Esophagus muscularis mucosa (tissue), 4 donors: ENCODE measurements at regions not wholly inside any gene's neighbourhood (a gene's known extent, or its start where the extent isn't known, plus 50 kb on each side); places are given as distances from the start of the nearest gene placed in this dataset.

Source experiments
- DNase-seq: peaks from one replicate; pipeline ENCODE4 v3.0.0-alpha.2; 2017; ENCODE audit errors: extremely low spot score
- H3K27ac ChIP-seq, 4 donors: fragments of 200-600 bp; sonication (generic); replicated peaks in 1 of 4; 1 replicate in 3 of 4; 2 replicates in 1 of 4; pipeline ENCODE4 v1.5.1; 2016 to 2019; ENCODE audit warnings: mild to moderate bottlenecking in 1 of 4
- H3K27me3 ChIP-seq, 4 donors: fragments of 200-600 bp; sonication (generic); one replicate each; pipeline versions ENCODE4 v1.5.1 to v1.6.0; 2016 to 2019
- H3K36me3 ChIP-seq, 4 donors: fragments of 200-600 bp; sonication (generic); one replicate each; pipeline ENCODE4 v1.5.1; 2016 to 2019
- H3K4me1 ChIP-seq, 4 donors: fragments of 200-600 bp; sonication (generic); one replicate each; pipeline ENCODE4 v1.5.1; 2016 to 2019
- H3K4me3 ChIP-seq, 4 donors: fragments of 200-600 bp; sonication (generic); 1 replicate in 2 of 4; 2 replicates in 2 of 4; pipeline ENCODE4 v1.5.1; 2016 to 2019; ENCODE audit warnings: mild to moderate bottlenecking in 4 of 4, moderate library complexity in 1 of 4
- H3K9me3 ChIP-seq, 4 donors: fragments of 200-600 bp; sonication (generic); 1 replicate in 3 of 4; 2 replicates in 1 of 4; pipeline ENCODE4 v1.5.1; 2016 to 2019
- EP300 ChIP-seq: sonication (generic); formaldehyde crosslinking; IDR thresholded peaks from one replicate; pipeline ENCODE4 v1.6.1; 2017; ENCODE audit warnings: antibody characterized with exemption
- POLR2A ChIP-seq: fragments of 450-650 bp; IDR thresholded peaks from one replicate; pipeline ENCODE4 v1.6.1; 2017; ENCODE audit warnings: antibody characterized with exemption, moderate library complexity, mild to moderate bottlenecking, low read depth
- POLR2AphosphoS5 ChIP-seq, 2 donors: sonication (generic); formaldehyde crosslinking; IDR thresholded peaks; one replicate each; pipeline ENCODE4 v1.6.1; 2017; ENCODE audit warnings: antibody characterized with exemption in 2 of 2
- WGBS: methylation state at CpG from one replicate; pipeline ENCODE4 v1.1.5; 2018; 5-methylcytosine and 5-hydroxymethylcytosine counted together
- intact Hi-C: fragments of 100-400 bp; cut with DNase I; formaldehyde crosslinking; loops from one replicate; pipeline ENCODE4 v1.15.1; 2023
- TF ChIP-seq, protein P1 (sequence below), 3 experiments: fragments of 200-600 bp in 2 of 3; fragments of 450-650 bp in 1 of 3; sonication (generic) in 2 of 3; IDR thresholded peaks; one replicate each; pipeline ENCODE4 v1.5.1; 2017 to 2019; ENCODE audit warnings: antibody characterized with exemption in 3 of 3, mild to moderate bottlenecking in 2 of 3, moderate library complexity in 1 of 3

DNA sequence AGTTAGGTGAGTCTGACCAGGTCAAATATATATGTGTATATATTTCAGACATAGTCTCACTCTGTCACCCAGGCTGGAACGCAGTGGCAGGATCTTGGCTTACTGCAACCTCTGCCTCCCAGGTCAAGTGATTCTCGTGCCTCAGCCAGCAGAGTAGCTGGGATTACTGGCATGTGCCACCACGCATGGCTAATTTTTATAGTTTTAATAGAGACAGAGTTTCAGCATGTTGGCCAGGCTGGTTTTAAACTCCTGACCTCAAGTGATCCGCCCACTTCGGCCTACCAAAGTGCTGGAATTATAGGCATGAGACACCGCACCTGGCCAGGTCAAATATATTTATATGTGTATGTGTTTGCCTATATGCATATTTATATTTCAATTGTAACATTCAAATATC is 581.5 kb upstream of the B3GALT2 start:
- Histone ChIP-seq H3K4me1 (peaks cover 0 to 8% (median 1%) of the 10 kb centered on the region in 4 donors), H3K4me3 (no peak overlapping the region), H3K9me3 (no peaks in the 10 kb centered on the region), H3K27me3 (no peaks in the 10 kb centered on the region), H3K27ac (no peak overlapping the region), H3K36me3 (no peaks in the 10 kb centered on the region)
- DNase-seq = no peak
- intact Hi-C loops = no loop called here
- 97% methylated on average over 6 of the region's 6 CpGs for WGBS
- TF ChIP-seq EP300 = no peak
- TF ChIP-seq POLR2AphosphoS5 (IDR thresholded peaks at IDR 0.05) = no peak
- TF ChIP-seq POLR2A = no peak
- TF ChIP-seq, protein P1, sequence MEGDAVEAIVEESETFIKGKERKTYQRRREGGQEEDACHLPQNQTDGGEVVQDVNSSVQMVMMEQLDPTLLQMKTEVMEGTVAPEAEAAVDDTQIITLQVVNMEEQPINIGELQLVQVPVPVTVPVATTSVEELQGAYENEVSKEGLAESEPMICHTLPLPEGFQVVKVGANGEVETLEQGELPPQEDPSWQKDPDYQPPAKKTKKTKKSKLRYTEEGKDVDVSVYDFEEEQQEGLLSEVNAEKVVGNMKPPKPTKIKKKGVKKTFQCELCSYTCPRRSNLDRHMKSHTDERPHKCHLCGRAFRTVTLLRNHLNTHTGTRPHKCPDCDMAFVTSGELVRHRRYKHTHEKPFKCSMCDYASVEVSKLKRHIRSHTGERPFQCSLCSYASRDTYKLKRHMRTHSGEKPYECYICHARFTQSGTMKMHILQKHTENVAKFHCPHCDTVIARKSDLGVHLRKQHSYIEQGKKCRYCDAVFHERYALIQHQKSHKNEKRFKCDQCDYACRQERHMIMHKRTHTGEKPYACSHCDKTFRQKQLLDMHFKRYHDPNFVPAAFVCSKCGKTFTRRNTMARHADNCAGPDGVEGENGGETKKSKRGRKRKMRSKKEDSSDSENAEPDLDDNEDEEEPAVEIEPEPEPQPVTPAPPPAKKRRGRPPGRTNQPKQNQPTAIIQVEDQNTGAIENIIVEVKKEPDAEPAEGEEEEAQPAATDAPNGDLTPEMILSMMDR (IDR thresholded peaks at IDR 0.05) = no peak

DNA sequence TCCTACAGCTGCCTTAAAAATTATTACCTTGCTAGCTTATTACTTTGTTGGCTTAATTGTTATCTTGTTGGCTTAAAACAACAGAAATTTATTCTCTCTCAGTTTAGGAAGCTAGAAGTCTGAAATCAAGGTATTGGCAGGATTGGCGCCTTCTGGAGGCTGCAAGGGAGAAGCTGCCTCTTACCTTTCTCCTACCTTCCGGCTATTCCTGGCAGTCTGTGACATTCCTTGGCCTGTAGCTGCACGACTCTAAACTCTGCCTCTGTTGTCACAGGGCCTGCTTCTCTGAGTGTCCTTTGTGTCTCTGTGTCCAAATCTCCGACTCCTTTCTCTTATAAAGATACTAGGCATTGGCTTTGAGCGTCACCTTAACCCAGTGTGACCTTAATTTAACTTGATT is 579.9 kb upstream of the B3GALT2 start:
- Histone ChIP-seq H3K27me3 (no peaks in the 10 kb centered on the region), H3K36me3 (no peaks in the 10 kb centered on the region), H3K27ac (no peak overlapping the region), H3K9me3 (no peaks in the 10 kb centered on the region), H3K4me1 (peaks cover 0 to 10% (median 4%) of the 10 kb centered on the region in 4 donors), H3K4me3 (no peak overlapping the region)
- TF ChIP-seq EP300 (no peak), POLR2A (no peak), POLR2AphosphoS5 (IDR thresholded peaks at IDR 0.05) (no peak)
- TF ChIP-seq, protein P1 (IDR thresholded peaks at IDR 0.05) = no peak
- no peak for DNase-seq
- WGBS = 87% methylated on average over 5 of the region's 5 CpGs
- intact Hi-C loops = no loop called here

DNA sequence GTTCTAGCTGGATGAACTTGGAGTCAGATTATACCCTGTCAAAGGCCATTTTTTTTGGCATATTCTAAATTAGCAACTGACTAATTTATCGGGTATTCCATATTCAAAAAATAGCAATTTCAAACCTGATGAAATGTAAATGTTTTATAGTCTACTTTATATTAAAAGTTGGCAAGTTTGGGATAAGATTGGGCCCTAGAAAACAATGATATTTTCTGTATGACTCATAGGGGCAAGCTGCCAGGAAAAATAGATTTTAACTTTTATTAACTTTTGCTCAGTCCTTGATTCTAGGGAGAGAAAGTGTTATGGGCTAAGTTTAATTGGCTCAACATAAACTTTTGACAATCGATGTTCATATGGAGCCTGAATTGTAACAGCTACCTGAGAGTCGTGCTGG is 576.9 kb upstream of the B3GALT2 start:
- Histone ChIP-seq H3K27me3 (no peaks in the 10 kb centered on the region), H3K9me3 (no peaks in the 10 kb centered on the region), H3K36me3 (no peaks in the 10 kb centered on the region), H3K4me1 (peaks cover 0 to 10% (median 4%) of the 10 kb centered on the region in 4 donors), H3K27ac (no peak overlapping the region), H3K4me3 (no peak overlapping the region)
- no peak for DNase-seq
- WGBS = 62% methylated on average over 3 of the region's 3 CpGs
- intact Hi-C loops = no loop called here
- TF ChIP-seq EP300 (no peak), POLR2AphosphoS5 (IDR thresholded peaks at IDR 0.05) (no peak)
- TF ChIP-seq, protein P1 (IDR thresholded peaks at IDR 0.05) = no peak

DNA sequence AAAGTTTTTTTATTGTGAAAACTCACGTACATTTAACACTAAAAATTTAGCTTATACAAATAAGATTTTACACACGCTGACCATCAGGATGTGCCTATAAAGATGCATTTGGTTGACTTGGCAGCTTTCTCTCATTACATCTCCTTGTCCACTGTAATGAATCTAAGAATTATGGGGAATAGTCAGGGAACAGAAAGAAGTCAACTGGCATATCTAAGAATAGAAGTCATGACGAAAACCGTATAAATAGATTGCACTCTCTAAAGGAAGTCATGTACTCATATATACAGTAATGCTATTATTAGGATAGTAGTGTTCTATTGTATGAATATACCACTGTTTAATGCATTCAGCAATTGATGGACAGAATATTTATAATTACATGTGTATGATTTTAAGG is 575.8 kb upstream of the B3GALT2 start:
- TF ChIP-seq EP300 (no peak), POLR2AphosphoS5 (IDR thresholded peaks at IDR 0.05) (no peak), POLR2A (no peak)
- TF ChIP-seq, protein P1 (IDR thresholded peaks at IDR 0.05) = no peak
- no peak overlapping the region for H3K4me3 ChIP-seq
- H3K4me1 ChIP-seq = peaks cover 0 to 10% (median 4%) of the 10 kb centered on the region in 4 donors
- H3K27ac ChIP-seq = no peak overlapping the region
- H3K27me3 ChIP-seq = no peaks in the 10 kb centered on the region
- intact Hi-C loops = no loop called here
- H3K36me3 ChIP-seq = no peaks in the 10 kb centered on the region
- 60% methylated on average over 4 of the region's 4 CpGs for WGBS
- DNase-seq = no peak
- no peaks in the 10 kb centered on the region for H3K9me3 ChIP-seq

DNA sequence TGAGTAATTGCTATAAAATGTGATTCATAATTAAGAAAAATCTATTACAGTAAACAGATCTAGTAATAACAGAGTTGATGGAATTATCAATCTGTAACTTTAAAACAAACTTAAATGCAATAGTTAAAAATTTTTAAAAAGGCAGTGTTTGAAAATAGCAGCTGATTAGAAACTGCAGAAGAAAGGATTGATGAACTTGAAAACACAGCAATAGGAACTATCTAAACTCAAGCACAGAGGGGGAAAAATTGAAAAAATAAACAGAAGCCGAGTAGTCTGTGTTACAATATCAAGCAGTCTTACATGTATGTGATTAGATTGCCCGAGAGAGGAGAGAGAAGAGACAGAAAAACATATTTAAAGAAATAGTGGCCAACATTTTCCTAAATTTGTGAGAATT is 569.0 kb upstream of the B3GALT2 start:
- TF ChIP-seq EP300 = no peak
- no peak for TF ChIP-seq POLR2A
- TF ChIP-seq, protein P1 (IDR thresholded peaks at IDR 0.05) = no peak
- TF ChIP-seq POLR2AphosphoS5 (IDR thresholded peaks at IDR 0.05) = no peak
- Histone ChIP-seq H3K27me3 (no peaks in the 10 kb centered on the region), H3K27ac (no peak overlapping the region), H3K4me3 (no peak overlapping the region), H3K4me1 (no peaks in the 10 kb centered on the region), H3K36me3 (no peaks in the 10 kb centered on the region), H3K9me3 (no peaks in the 10 kb centered on the region)
- no peak for DNase-seq
- intact Hi-C loops = no loop called here
- 75% methylated on average over 2 of the region's 2 CpGs for WGBS
